Panc1 (cell line): ENCODE measurements at regions not wholly inside any gene's neighbourhood (a gene's known extent, or its start where the extent isn't known, plus 50 kb on each side); places are given as distances from the start of the nearest gene placed in this dataset.
A peak's percentile ranks its signal among the peaks of the same experiment; 100 is the strongest.

Experiments used
- ATAC-seq: fragments of 200-7000 bp; cut with Tn5 transposase; 2 replicates; pipeline ENCODE4 v1.9.1; 2020; ENCODE audit warnings: mild to moderate bottlenecking, moderate library complexity
- BruUV-seq: library from RNA; stranded (reverse); fragments of 400-500 nt; replicated peaks from 2 replicates; lab custom pipeline; 2021; lab: Mats Ljungman, UMichigan
- CTCF ChIA-PET: fragments of 300-600 bp; sonication (Branson Sonifier 250); formaldehyde crosslinking; loops from one replicate; lab custom pipeline; 2022; ENCODE audit warnings: antibody characterized with exemption; lab: Charles Lee
- POLR2A ChIA-PET: fragments of 300-600 bp; sonication (Branson Sonifier 250); formaldehyde crosslinking; loops from one replicate; lab custom pipeline; 2022; ENCODE audit warnings: antibody characterized with exemption; lab: Charles Lee
- DNase-seq: peaks from one replicate; pipeline ENCODE4 v3.0.0-alpha.2; 2010; ENCODE audit warnings: low read depth, low spot score
- H3K27ac ChIP-seq: 2 replicates; pipeline ENCODE4 v1.5.1; 2011; ENCODE audit warnings: mild to moderate bottlenecking, low read length, inconsistent platforms
- H3K27me3 ChIP-seq: fragments of 200-500 bp; sonication (Bioruptor generic); 2 replicates; pipeline ENCODE4 v1.6.0; 2014; ENCODE audit warnings: low read length, inconsistent platforms; ENCODE audit not compliant: control insufficient read depth, insufficient read depth
- H3K36me3 ChIP-seq: fragments of 200-500 bp; sonication (Bioruptor generic); 2 replicates; pipeline ENCODE4 v1.5.1; 2014; ENCODE audit warnings: inconsistent platforms, mild to moderate bottlenecking, low read length, moderate library complexity; ENCODE audit not compliant: control insufficient read depth, insufficient read depth
- H3K4me1 ChIP-seq: 2 replicates; pipeline ENCODE4 v1.5.1; 2011; ENCODE audit warnings: inconsistent platforms, mild to moderate bottlenecking, low read length, moderate library complexity; ENCODE audit not compliant: control insufficient read depth, insufficient read depth
- H3K4me3 ChIP-seq, 2 experiments: 2 replicates each; pipeline ENCODE4 v1.5.1; 2011 to 2012; ENCODE audit warnings: low read depth in 2 of 2, low read length in 2 of 2, mild to moderate bottlenecking in 2 of 2, inconsistent platforms in 1 of 2, moderate library complexity in 1 of 2
- H3K9me3 ChIP-seq: fragments of 200-500 bp; sonication (Bioruptor generic); 2 replicates; pipeline ENCODE4 v1.5.1; 2014; ENCODE audit warnings: low read depth, mild to moderate bottlenecking, inconsistent platforms, low read length, moderate library complexity; ENCODE audit not compliant: control insufficient read depth, insufficient read depth
- REST ChIP-seq, 2 experiments: IDR thresholded peaks; 2 replicates each; pipeline ENCODE4 v1.6.1; 2011 to 2012; ENCODE audit warnings: low read depth in 2 of 2, control low read depth in 1 of 2, low read length in 1 of 2, mild to moderate bottlenecking in 1 of 2, moderate library complexity in 1 of 2; ENCODE audit not compliant: insufficient read depth in 1 of 2
- SIN3A ChIP-seq: IDR thresholded peaks from 2 replicates; pipeline ENCODE4 v1.6.1; 2012; ENCODE audit warnings: low read depth, mild to moderate bottlenecking, low read length, moderate library complexity, borderline replicate concordance; ENCODE audit not compliant: insufficient read depth
- TCF7L2 ChIP-seq: IDR thresholded peaks from 2 replicates; pipeline ENCODE4 v1.6.1; 2011; ENCODE audit warnings: mild to moderate bottlenecking, low read depth, low read length, inconsistent platforms
- in situ Hi-C: cut with HindIII; loops from 2 replicates; pipeline ENCODE4 v1.10.0; 2016; ENCODE audit warnings: low sequenced_read_pairs, low pct_unique_long_range_greater_than_20kb
- intact Hi-C: fragments of 100-400 bp; cut with micrococcal nuclease; formaldehyde crosslinking; loops from one replicate; pipeline ENCODE4 v1.10.0; 2022; ENCODE audit not compliant: unreplicated experiment
- TF ChIP-seq, protein P1 (sequence below): fragments of 450-650 bp; IDR thresholded peaks from 2 replicates; pipeline ENCODE4 v1.5.1; 2017; ENCODE audit warnings: mild to moderate bottlenecking

DNA sequence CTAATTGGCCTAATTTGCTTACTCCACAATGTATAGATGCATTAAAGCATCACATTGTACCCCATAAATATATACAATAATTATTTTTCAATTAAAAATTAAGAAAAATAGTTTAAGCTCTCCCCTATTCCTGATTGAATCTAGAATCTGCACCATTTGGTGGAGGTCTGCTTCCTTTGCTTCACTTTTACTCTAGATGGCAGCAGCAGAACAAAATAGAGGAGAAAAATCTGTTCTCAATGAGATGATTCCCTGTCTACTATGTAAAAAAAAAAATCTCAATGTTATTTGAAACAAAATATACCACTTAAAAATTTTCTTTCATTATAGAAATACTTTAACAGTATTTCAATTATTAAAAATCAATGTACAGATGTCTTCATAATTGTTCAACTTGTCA is 109.6 kb upstream of the FXR1 start:
- POLR2A ChIA-PET: no interaction called here
- no peak overlapping the region for H3K4me3 ChIP-seq
- no peak for TF ChIP-seq REST (IDR thresholded peaks at IDR 0.05; ENCODE audit: insufficient read depth in 1 of 2, low read depth in 2 of 2, low read length in 1 of 2)
- TF ChIP-seq TCF7L2: no peak
- TF ChIP-seq, protein P1, sequence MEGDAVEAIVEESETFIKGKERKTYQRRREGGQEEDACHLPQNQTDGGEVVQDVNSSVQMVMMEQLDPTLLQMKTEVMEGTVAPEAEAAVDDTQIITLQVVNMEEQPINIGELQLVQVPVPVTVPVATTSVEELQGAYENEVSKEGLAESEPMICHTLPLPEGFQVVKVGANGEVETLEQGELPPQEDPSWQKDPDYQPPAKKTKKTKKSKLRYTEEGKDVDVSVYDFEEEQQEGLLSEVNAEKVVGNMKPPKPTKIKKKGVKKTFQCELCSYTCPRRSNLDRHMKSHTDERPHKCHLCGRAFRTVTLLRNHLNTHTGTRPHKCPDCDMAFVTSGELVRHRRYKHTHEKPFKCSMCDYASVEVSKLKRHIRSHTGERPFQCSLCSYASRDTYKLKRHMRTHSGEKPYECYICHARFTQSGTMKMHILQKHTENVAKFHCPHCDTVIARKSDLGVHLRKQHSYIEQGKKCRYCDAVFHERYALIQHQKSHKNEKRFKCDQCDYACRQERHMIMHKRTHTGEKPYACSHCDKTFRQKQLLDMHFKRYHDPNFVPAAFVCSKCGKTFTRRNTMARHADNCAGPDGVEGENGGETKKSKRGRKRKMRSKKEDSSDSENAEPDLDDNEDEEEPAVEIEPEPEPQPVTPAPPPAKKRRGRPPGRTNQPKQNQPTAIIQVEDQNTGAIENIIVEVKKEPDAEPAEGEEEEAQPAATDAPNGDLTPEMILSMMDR: peak; percentile 74; the same call in 1 of the 2 replicates
- no peak for TF ChIP-seq SIN3A
- no peaks in the 10 kb centered on the region for H3K9me3 ChIP-seq
- H3K4me1 ChIP-seq: no peaks in the 10 kb centered on the region
- DNase-seq (peak; percentile 10), ATAC-seq (peak; percentile 70; the same call in 1 of the 2 replicates)
- in situ Hi-C loops: no loop called here
- no peak overlapping the region for H3K27ac ChIP-seq
- H3K36me3 ChIP-seq: no peaks in the 10 kb centered on the region
- no peaks in the 10 kb centered on the region for H3K27me3 ChIP-seq
- BruUV-seq: no TSS peak
- CTCF ChIA-PET: interaction anchor here (0.5 to 0.7 kb wide), 7 partner anchors 110 to 949 kb away, joined by 3 to 11 read pairs (median 4); partner anchors contain the start of gene FXR1
- intact Hi-C loops: loop anchor here (10.0 kb wide), 3 partner anchors 182 to 902 kb away; partner anchors contain the start of gene DNAJC19

- no peaks in the 10 kb centered on the region for H3K9me3 ChIP-seq
- H3K36me3 ChIP-seq: no peaks in the 10 kb centered on the region
- no peak for DNase-seq
- no peak overlapping the region for H3K27ac ChIP-seq
- ChIA-PET POLR2A (no interaction called here), CTCF (no interaction called here)
- no peaks in the 10 kb centered on the region for H3K27me3 ChIP-seq
- intact Hi-C loops (loop anchor here (5.0 to 10.0 kb wide), 4 partner anchors 52 to 900 kb away; partner anchors contain the start of gene DNAJC19), in situ Hi-C loops (no loop called here)
- BruUV-seq: no TSS peak
- no peak overlapping the region for H3K4me3 ChIP-seq
- H3K4me1 ChIP-seq: no peaks in the 10 kb centered on the region
- TF ChIP-seq, protein P1: peak; percentile 63
- TF ChIP-seq TCF7L2 (no peak), REST (IDR thresholded peaks at IDR 0.05; ENCODE audit: insufficient read depth in 1 of 2, low read depth in 2 of 2, low read length in 1 of 2) (no peak)
- 0 out of 2 replicates have a peak, but pooled peaks have one; percentile 70 for ATAC-seq
Observed at GRCh38 chr3:180804916-180805315, 107.6 kb upstream of the FXR1 start.
